H1 (cell line): ENCODE measurements at regions not wholly inside any gene's neighbourhood (a gene's known extent, or its start where the extent isn't known, plus 50 kb on each side); places are given as distances from the start of the nearest gene placed in this dataset.

Experiments
- CTCF ChIA-PET: fragments of 300-600 bp; sonication (Branson Sonifier 250); formaldehyde crosslinking; loops from one replicate; lab custom pipeline; 2021; ENCODE audit not compliant: partially characterized antibody; lab: Charles Lee
- POLR2A ChIA-PET: fragments of 300-600 bp; sonication (Branson Sonifier 250); formaldehyde crosslinking; loops from one replicate; lab custom pipeline; 2021; ENCODE audit warnings: inconsistent platforms; ENCODE audit not compliant: partially characterized antibody; lab: Charles Lee
- DNase-seq, 2 experiments: peaks; one replicate each; pipeline versions ENCODE4 v3.0.0 to v3.0.0-alpha.2; 2010 to 2022; ENCODE audit warnings: low spot score in 2 of 2, low read depth in 1 of 2, mixed read lengths in 1 of 2
- FAIRE-seq: peaks from 2 replicates; lab custom pipeline; 2011; peaks lifted over from hg19 to GRCh38; lab: Jason Lieb, UNC
- H2AFZ ChIP-seq: 2 replicates; pipeline ENCODE4 v1.8.1; 2012; ENCODE audit warnings: low read length, inconsistent platforms
- H2AK5ac ChIP-seq: 2 replicates; pipeline ENCODE4 v1.6.1; 2013; ENCODE audit warnings: low read depth, low read length
- H2BK120ac ChIP-seq: replicated peaks from 2 replicates; pipeline ENCODE3; 2013; ENCODE audit warnings: low read depth, low read length, inconsistent platforms
- H2BK12ac ChIP-seq: 2 replicates; pipeline ENCODE4 v1.6.1; 2013; ENCODE audit warnings: low read depth, low read length
- H2BK15ac ChIP-seq: 2 replicates; pipeline ENCODE4 v1.6.1; 2013; ENCODE audit warnings: low read length
- H2BK20ac ChIP-seq: 2 replicates; pipeline ENCODE4 v1.6.1; 2013; ENCODE audit warnings: low read length
- H2BK5ac ChIP-seq: 2 replicates; pipeline ENCODE4 v1.6.1; 2013; ENCODE audit warnings: low read depth, low read length
- H3K14ac ChIP-seq: 2 replicates; pipeline ENCODE4 v1.6.1; 2013; ENCODE audit warnings: inconsistent platforms; ENCODE audit not compliant: insufficient read length
- H3K18ac ChIP-seq: 2 replicates; pipeline ENCODE4 v1.6.1; 2013; ENCODE audit warnings: low read length; ENCODE audit errors: extremely low read depth
- H3K23ac ChIP-seq: 2 replicates; pipeline ENCODE4 v1.6.1; 2013; ENCODE audit warnings: inconsistent platforms; ENCODE audit not compliant: insufficient read length
- H3K23me2 ChIP-seq: 2 replicates; pipeline ENCODE4 v1.6.1; 2013; ENCODE audit warnings: low read depth, low read length
- H3K27ac ChIP-seq: 2 replicates; pipeline ENCODE4 v1.6.1; 2011; ENCODE audit warnings: low read depth, low read length, inconsistent platforms
- H3K27me3 ChIP-seq, 4 experiments: replicated peaks in 1 of 4; 1 replicate in 1 of 4; 2 replicates in 3 of 4; pipeline versions ENCODE4 v1.6.1 to v1.8.1; 2011 to 2013; ENCODE audit warnings: low read length in 3 of 4, mild to moderate bottlenecking in 3 of 4, inconsistent platforms in 2 of 4, mixed read lengths in 2 of 4, moderate library complexity in 1 of 4; ENCODE audit not compliant: control insufficient read depth in 3 of 4, insufficient read depth in 3 of 4; ENCODE audit errors: extremely low read depth in 1 of 4
- H3K36me3 ChIP-seq, 4 experiments: 2 replicates each; pipeline versions ENCODE4 v1.6.1 to v1.8.1; 2011 to 2013; ENCODE audit warnings: mild to moderate bottlenecking in 4 of 4, low read length in 3 of 4, moderate library complexity in 2 of 4, control low read depth in 1 of 4, inconsistent platforms in 1 of 4; ENCODE audit not compliant: insufficient read depth in 4 of 4, control insufficient read depth in 2 of 4
- H3K4ac ChIP-seq: replicated peaks from 2 replicates; pipeline ENCODE3; 2013; ENCODE audit warnings: low read length, low read depth, mixed read lengths, inconsistent platforms; ENCODE audit not compliant: insufficient read length
- H3K4me1 ChIP-seq, 4 experiments: replicated peaks in 1 of 4; 1 replicate in 1 of 4; 2 replicates in 3 of 4; pipeline versions ENCODE4 v1.6.1 to v1.8.1; 2011 to 2013; ENCODE audit warnings: low read length in 3 of 4, inconsistent platforms in 2 of 4, mixed read lengths in 1 of 4; ENCODE audit not compliant: insufficient read depth in 4 of 4, control insufficient read depth in 3 of 4
- H3K4me2 ChIP-seq, 2 experiments: 2 replicates each; pipeline versions ENCODE4 v1.6.1 to v1.8.1; 2011 to 2013; ENCODE audit warnings: low read depth in 2 of 2, low read length in 2 of 2, control low read depth in 1 of 2, inconsistent platforms in 1 of 2, mild to moderate bottlenecking in 1 of 2; ENCODE audit not compliant: insufficient read depth in 1 of 2
- H3K4me3 ChIP-seq, 4 experiments: fragments of 200-600, 300-600 bp in 1 of 4; sonication (generic), shearing (Covaris generic), sonication (Bioruptor Twin) in 1 of 4; 2 replicates each; pipeline versions ENCODE4 v1.5.1 to v1.8.1; 2011 to 2016; ENCODE audit warnings: low read length in 4 of 4, low read depth in 3 of 4, control low read depth in 2 of 4, inconsistent platforms in 2 of 4, mild to moderate bottlenecking in 2 of 4, mixed read lengths in 1 of 4, moderate library complexity in 1 of 4; ENCODE audit not compliant: insufficient read depth in 2 of 4; ENCODE audit errors: extremely low read depth in 1 of 4
- H3K56ac ChIP-seq: replicated peaks from 2 replicates; pipeline ENCODE3; 2013; ENCODE audit warnings: low read depth, mild to moderate bottlenecking, mixed read lengths, low read length, inconsistent platforms; ENCODE audit not compliant: insufficient read length
- H3K79me1 ChIP-seq: 2 replicates; pipeline ENCODE4 v1.6.1; 2013; ENCODE audit warnings: low read depth, low read length, control low read depth
- H3K79me2 ChIP-seq, 2 experiments: 2 replicates each; pipeline versions ENCODE4 v1.6.1 to v1.8.1; 2012 to 2013; ENCODE audit warnings: low read length in 2 of 2, mild to moderate bottlenecking in 2 of 2, inconsistent platforms in 1 of 2; ENCODE audit not compliant: insufficient read depth in 2 of 2, control insufficient read depth in 1 of 2
- H3K9ac ChIP-seq, 4 experiments: replicated peaks in 1 of 4; 1 replicate in 1 of 4; 2 replicates in 3 of 4; pipeline versions ENCODE4 v1.6.1 to v1.8.1; 2011 to 2013; ENCODE audit warnings: low read depth in 3 of 4, low read length in 3 of 4, control low read depth in 2 of 4, mild to moderate bottlenecking in 2 of 4, moderate library complexity in 2 of 4, inconsistent platforms in 1 of 4; ENCODE audit errors: extremely low read depth in 1 of 4
- H3K9me3 ChIP-seq, 2 experiments: 2 replicates each; pipeline versions ENCODE4 v1.6.1 to v1.8.1; 2012 to 2013; ENCODE audit warnings: mild to moderate bottlenecking in 2 of 2, moderate library complexity in 2 of 2, control low read depth in 1 of 2, inconsistent platforms in 1 of 2, low read depth in 1 of 2, low read length in 1 of 2, mixed read lengths in 1 of 2; ENCODE audit not compliant: insufficient read depth in 2 of 2
- H4K20me1 ChIP-seq, 2 experiments: replicated peaks in 1 of 2; 2 replicates each; pipeline versions ENCODE3 to v1.8.1; 2011 to 2013; ENCODE audit warnings: inconsistent platforms in 2 of 2, low read length in 2 of 2, mild to moderate bottlenecking in 1 of 2; ENCODE audit not compliant: insufficient read depth in 2 of 2, control insufficient read depth in 1 of 2
- H4K5ac ChIP-seq: 2 replicates; pipeline ENCODE4 v1.6.1; 2013; ENCODE audit warnings: low read length, low read depth, mixed read lengths, inconsistent platforms; ENCODE audit not compliant: insufficient read length
- H4K8ac ChIP-seq: 2 replicates; pipeline ENCODE4 v1.8.0; 2013; ENCODE audit warnings: mild to moderate bottlenecking, moderate library complexity, low read length, inconsistent platforms; ENCODE audit not compliant: insufficient read depth; ENCODE audit errors: extremely low read depth
- H4K91ac ChIP-seq: replicated peaks from 2 replicates; pipeline ENCODE3; 2013; ENCODE audit warnings: low read length, mixed read lengths, inconsistent platforms; ENCODE audit not compliant: insufficient read length
- KDM5A ChIP-seq: fragments of 200-600 bp; IDR thresholded peaks from 2 replicates; pipeline ENCODE4 v1.7.1; 2012; ENCODE audit warnings: mild to moderate bottlenecking, low read length, inconsistent platforms, mixed read lengths
- MAX ChIP-seq: IDR thresholded peaks from 2 replicates; pipeline ENCODE4 v1.6.1; 2012; ENCODE audit warnings: inconsistent platforms
- TEAD4 ChIP-seq: IDR thresholded peaks from 2 replicates; pipeline ENCODE4 v1.6.1; 2012; ENCODE audit warnings: low read depth, low read length, inconsistent platforms, mixed read lengths
- WGBS, 2 experiments: shearing (Covaris generic) in 1 of 2; methylation state at CpG; one replicate each; pipeline versions ENCODE4 v1.1.6 to v1.1.7; 2013 to 2015; ENCODE audit warnings: low lambda C conversion rate in 2 of 2, mixed read lengths in 2 of 2, inconsistent platforms in 1 of 2, low coverage in 1 of 2, missing lambda C conversion rate in 1 of 2; ENCODE audit not compliant: insufficient replicate concordance in 2 of 2, insufficient coverage in 1 of 2, insufficient read length in 1 of 2; ENCODE audit errors: extremely low coverage in 1 of 2, missing lambda C conversion rate in 1 of 2; 5-methylcytosine and 5-hydroxymethylcytosine counted together
- TF ChIP-seq, protein P1 (sequence below): IDR thresholded peaks from 2 replicates; pipeline ENCODE4 v1.6.1; 2011; ENCODE audit warnings: low read depth, mild to moderate bottlenecking, low read length; ENCODE audit not compliant: insufficient read depth

- Histone ChIP-seq H2BK15ac (no peak overlapping the region), H3K9me3 (peaks cover 0 to 3% of the 10 kb centered on the region in 2 experiments; a peak in 1 of 4 replicates), H3K9ac (no peak overlapping the region), H3K27me3 (no peaks in the 10 kb centered on the region), H4K91ac (no peak overlapping the region), H2BK12ac (no peak overlapping the region), H2AFZ (no peak overlapping the region), H3K23ac (no peak overlapping the region), H3K56ac (no peak overlapping the region), H2AK5ac (no peak overlapping the region), H3K23me2 (no peaks in the 10 kb centered on the region), H3K79me2 (no peaks in the 10 kb centered on the region), H4K5ac (no peak overlapping the region), H3K36me3 (no peaks in the 10 kb centered on the region), H3K14ac (no peak overlapping the region), H3K4me3 (no peak overlapping the region), H3K27ac (no peak overlapping the region), H3K4me1 (no peaks in the 10 kb centered on the region), H4K8ac (no peak overlapping the region), H2BK120ac (no peak overlapping the region), H3K4ac (no peak overlapping the region), H2BK20ac (no peak overlapping the region), H3K4me2 (no peak overlapping the region), H3K18ac (no peak overlapping the region), H4K20me1 (no peaks in the 10 kb centered on the region), H2BK5ac (no peak overlapping the region), H3K79me1 (no peaks in the 10 kb centered on the region)
- WGBS, 2 experiments, result 95% methylated on average over 1 of the region's 1 CpG; no CpG with 5 or more reads in 1 of the 2 experiments
- POLR2A ChIA-PET, result no interaction called here
- no peak for DNase-seq
- FAIRE-seq, result no peak
- CTCF ChIA-PET, result no interaction called here
- TF ChIP-seq MAX, result no peak
- TF ChIP-seq TEAD4, result no peak
- no peak for TF ChIP-seq KDM5A
- TF ChIP-seq, protein P1, sequence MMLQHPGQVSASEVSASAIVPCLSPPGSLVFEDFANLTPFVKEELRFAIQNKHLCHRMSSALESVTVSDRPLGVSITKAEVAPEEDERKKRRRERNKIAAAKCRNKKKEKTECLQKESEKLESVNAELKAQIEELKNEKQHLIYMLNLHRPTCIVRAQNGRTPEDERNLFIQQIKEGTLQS, result no peak
These were observed 432.8 kb downstream of the GJA1 start for GRCh38 chr6:121868206-121868605.
